Gastroesophageal sphincter (tissue), 4 donors: ENCODE measurements at regions not wholly inside any gene's neighbourhood (a gene's known extent, or its start where the extent isn't known, plus 50 kb on each side); places are given as distances from the start of the nearest gene placed in this dataset.
"Not testable (repeated sequence)": the region's sequence is repeated elsewhere in the genome, so short reads cannot be mapped to it uniquely, and the experiment has no call there.

Source experiments
- ATAC-seq: fragments of 150-250 bp; one replicate; pipeline ENCODE4 v1.9.1; 2016; ENCODE audit warnings: mild to moderate bottlenecking, moderate library complexity
- H3K27ac ChIP-seq, 4 donors: fragments of 200-600 bp; sonication (generic) in 3 of 4; 1 replicate in 3 of 4; 2 replicates in 1 of 4; pipeline ENCODE4 v1.5.1; 2016 to 2019
- H3K27me3 ChIP-seq: fragments of 200-600 bp; sonication (generic); one replicate; pipeline ENCODE4 v1.5.1; 2019
- H3K36me3 ChIP-seq, 2 donors: fragments of 200-600 bp; sonication (generic); one replicate each; pipeline ENCODE4 v1.5.1; 2019; ENCODE audit warnings: control low read depth in 1 of 2
- H3K4me1 ChIP-seq, 3 donors: fragments of 200-600 bp; sonication (generic); 1 replicate in 2 of 3; 2 replicates in 1 of 3; pipeline ENCODE4 v1.5.1; 2016 to 2019; ENCODE audit warnings: control low read depth in 2 of 3
- H3K4me3 ChIP-seq, 2 donors: fragments of 200-600 bp; sonication (generic); one replicate each; pipeline ENCODE4 v1.5.1; 2019; ENCODE audit warnings: mild to moderate bottlenecking in 1 of 2, moderate library complexity in 1 of 2
- H3K9me3 ChIP-seq, 3 donors: fragments of 200-600 bp; sonication (generic); one replicate each; pipeline ENCODE4 v1.5.1; 2017 to 2019; ENCODE audit warnings: control low read depth in 2 of 3
- CTCF ChIP-seq, 4 experiments: fragments of 200-600 bp in 2 of 4; fragments of 450-650 bp in 2 of 4; sonication (generic) in 1 of 4; IDR thresholded peaks; one replicate each; pipeline ENCODE4 v1.5.1; 2017 to 2019; ENCODE audit warnings: antibody characterized with exemption in 4 of 4, mild to moderate bottlenecking in 2 of 4, moderate library complexity in 2 of 4
- EP300 ChIP-seq: sonication (generic); formaldehyde crosslinking; IDR thresholded peaks from one replicate; pipeline ENCODE4 v1.6.1; 2017; ENCODE audit warnings: antibody characterized with exemption, mild to moderate bottlenecking
- POLR2A ChIP-seq, 2 donors: fragments of 450-650 bp; IDR thresholded peaks; one replicate each; pipeline ENCODE4 v1.6.1; 2017; ENCODE audit warnings: antibody characterized with exemption in 2 of 2, mild to moderate bottlenecking in 2 of 2, moderate library complexity in 1 of 2
- POLR2AphosphoS5 ChIP-seq: sonication (generic); formaldehyde crosslinking; IDR thresholded peaks from one replicate; pipeline ENCODE4 v1.6.1; 2017; ENCODE audit warnings: antibody characterized with exemption
- WGBS, 2 donors: methylation state at CpG; one replicate each; pipeline ENCODE4 v1.1.5; 2018; ENCODE audit warnings: low coverage in 1 of 2; 5-methylcytosine and 5-hydroxymethylcytosine counted together

- Histone ChIP-seq H3K4me3 (no peak overlapping the region), H3K27ac (no peak overlapping the region), H3K9me3 (no peaks in the 10 kb centered on the region), H3K27me3 (no peaks in the 10 kb centered on the region), H3K36me3 (no peaks in the 10 kb centered on the region), H3K4me1 (no peaks in the 10 kb centered on the region)
- TF ChIP-seq POLR2A (IDR thresholded peaks at IDR 0.05) (no peak), EP300 (no peak), CTCF (IDR thresholded peaks at IDR 0.05) (no peak), POLR2AphosphoS5 (no peak)
- no peak for ATAC-seq
- 57 to 64% methylated on average over 2 to 3 of the region's 3 CpGs for WGBS, 2 donors
These were observed 602.9 kb downstream of the IPMK start for GRCh38 chr10:57664815-57665214.

- no peak for ATAC-seq
- H3K27ac ChIP-seq: no peak overlapping the region
- no peaks in the 10 kb centered on the region for H3K9me3 ChIP-seq
- no peak overlapping the region for H3K4me3 ChIP-seq
- no peaks in the 10 kb centered on the region for H3K36me3 ChIP-seq
- no peak for TF ChIP-seq POLR2A (IDR thresholded peaks at IDR 0.05)
- no peak for TF ChIP-seq EP300
- TF ChIP-seq CTCF (IDR thresholded peaks at IDR 0.05): no peak
- no peak for TF ChIP-seq POLR2AphosphoS5
- no peaks in the 10 kb centered on the region for H3K4me1 ChIP-seq
- WGBS, 2 donors: 40 to 71% methylated on average over 2 of the region's 2 CpGs
- no peaks in the 10 kb centered on the region for H3K27me3 ChIP-seq
These were observed 604.3 kb downstream of the IPMK start for GRCh38 chr10:57663401-57663800.

GRCh38 chr10:57661206-57661605 lies 606.5 kb downstream of the IPMK start:
- H3K27me3 ChIP-seq: no peaks in the 10 kb centered on the region

GRCh38 chr10:57657164-57657765 lies 610.4 kb downstream of the IPMK start:
- Histone ChIP-seq H3K36me3 (no peaks in the 10 kb centered on the region), H3K27ac (no peak overlapping the region), H3K4me3 (no peak overlapping the region), H3K9me3 (no peaks in the 10 kb centered on the region), H3K27me3 (no peaks in the 10 kb centered on the region), H3K4me1 (no peaks in the 10 kb centered on the region)
- no peak for ATAC-seq
- TF ChIP-seq CTCF (IDR thresholded peaks at IDR 0.05) (peak in 3 of 4 experiments; percentile 27 to 60 (median 33)), POLR2AphosphoS5 (no peak), EP300 (no peak), POLR2A (IDR thresholded peaks at IDR 0.05) (no peak)
- 6 to 9% methylated on average over 4 to 5 of the region's 5 CpGs for WGBS, 2 donors

More at GRCh38 chr10:57661206-57661605, 606.5 kb downstream of the IPMK start:
- no peaks in the 10 kb centered on the region for H3K36me3 ChIP-seq
- no peak overlapping the region for H3K4me3 ChIP-seq
- H3K27ac ChIP-seq: no peak overlapping the region
- H3K9me3 ChIP-seq: no peaks in the 10 kb centered on the region
- 70 to 100% methylated on average over 4 of the region's 4 CpGs for WGBS, 2 donors
- TF ChIP-seq EP300: no peak
- TF ChIP-seq POLR2A (IDR thresholded peaks at IDR 0.05): no peak
- TF ChIP-seq POLR2AphosphoS5: no peak
- TF ChIP-seq CTCF (IDR thresholded peaks at IDR 0.05): no peak
- ATAC-seq: no peak
- no peaks in the 10 kb centered on the region for H3K4me1 ChIP-seq

- Histone ChIP-seq H3K4me1 (no peaks in the 10 kb centered on the region), H3K27ac (no peak overlapping the region), H3K9me3 (no peaks in the 10 kb centered on the region), H3K36me3 (no peaks in the 10 kb centered on the region), H3K4me3 (no peak overlapping the region), H3K27me3 (no peaks in the 10 kb centered on the region)
- 70 to 76% methylated on average over 2 of the region's 2 CpGs for WGBS, 2 donors
- ATAC-seq: no peak
- TF ChIP-seq EP300 (no peak), POLR2AphosphoS5 (no peak), POLR2A (IDR thresholded peaks at IDR 0.05) (no peak), CTCF (IDR thresholded peaks at IDR 0.05) (no peak)
These were observed 612.8 kb downstream of the IPMK start for GRCh38 chr10:57654856-57655255.

- not testable (repeated sequence) for H3K36me3 ChIP-seq, H3K4me1 ChIP-seq, H3K27me3 ChIP-seq, H3K27ac ChIP-seq, H3K9me3 ChIP-seq, H3K4me3 ChIP-seq, ATAC-seq
- WGBS, 2 donors: 60 to 94% methylated on average over 1 to 2 of the region's 3 CpGs
These were observed 622.6 kb downstream of the IPMK start for GRCh38 chr10:57645108-57645507.
